CMK (cell line): ENCODE measurements at regions not wholly inside any gene's neighbourhood (a gene's known extent, or its start where the extent isn't known, plus 50 kb on each side); places are given as distances from the start of the nearest gene placed in this dataset.

Source experiments
- DNase-seq: peaks from one replicate; pipeline ENCODE4 v3.0.0-alpha.2; 2010; ENCODE audit warnings: low read depth

DNA sequence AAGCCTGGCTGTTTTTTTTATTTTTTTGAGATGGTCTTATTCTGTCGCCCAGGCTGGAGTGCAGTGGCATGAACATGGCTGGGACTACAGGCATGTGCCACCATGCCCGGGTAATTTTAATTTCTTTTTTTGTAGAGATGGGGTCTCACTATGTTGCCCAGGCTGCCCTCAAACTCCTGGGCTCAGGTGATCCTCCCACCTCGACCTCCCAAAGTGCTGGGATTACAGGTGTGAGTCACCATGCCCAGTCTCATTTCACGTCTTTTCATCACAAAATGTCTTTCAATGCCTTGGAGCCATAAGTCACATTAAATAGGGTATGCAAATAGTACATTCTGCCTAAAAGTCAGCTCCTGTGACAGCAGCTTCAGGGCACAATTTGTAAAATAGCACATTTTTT lies 52.8 kb downstream of the SOX2 start:
- DNase-seq = no peak

DNA sequence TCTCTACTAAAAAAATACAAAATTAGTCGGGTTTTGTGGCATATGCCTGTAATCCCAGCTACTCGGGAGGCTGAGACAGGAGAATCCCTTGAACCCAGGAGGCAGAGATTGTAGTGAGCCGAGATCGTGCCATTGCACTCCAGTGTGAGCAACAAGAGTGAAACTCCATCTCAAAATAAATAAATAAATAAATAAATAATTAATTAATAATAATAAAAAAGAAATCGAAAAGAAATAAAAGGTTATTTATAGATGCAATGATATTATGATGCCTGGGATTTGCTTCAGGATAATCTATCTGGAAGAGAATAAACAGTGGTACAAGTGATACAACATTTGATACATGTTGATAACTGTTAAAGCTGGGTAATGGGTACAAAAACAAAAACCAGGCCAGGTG lies 58.6 kb downstream of the SOX2 start:
- no peak for DNase-seq

DNA sequence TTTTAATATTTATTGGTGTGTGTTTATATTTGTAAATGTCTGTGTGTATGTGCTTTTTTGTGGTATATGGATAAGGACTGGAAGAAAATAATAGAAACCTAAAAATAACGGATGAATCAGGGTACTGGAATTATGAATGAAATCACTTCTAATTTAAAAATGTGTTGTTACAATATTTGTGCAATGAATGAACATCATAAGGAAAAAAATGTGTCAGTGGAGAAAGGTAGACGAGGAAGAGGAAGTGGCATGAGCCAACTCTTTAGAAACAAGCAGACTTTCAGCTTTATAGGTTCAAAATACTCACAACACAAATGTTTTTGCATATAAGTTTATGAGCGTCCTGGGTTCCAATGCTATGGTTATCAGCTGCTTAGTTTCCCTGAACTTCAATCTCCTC lies 59.4 kb downstream of the SOX2 start:
- DNase-seq = no peak

DNA sequence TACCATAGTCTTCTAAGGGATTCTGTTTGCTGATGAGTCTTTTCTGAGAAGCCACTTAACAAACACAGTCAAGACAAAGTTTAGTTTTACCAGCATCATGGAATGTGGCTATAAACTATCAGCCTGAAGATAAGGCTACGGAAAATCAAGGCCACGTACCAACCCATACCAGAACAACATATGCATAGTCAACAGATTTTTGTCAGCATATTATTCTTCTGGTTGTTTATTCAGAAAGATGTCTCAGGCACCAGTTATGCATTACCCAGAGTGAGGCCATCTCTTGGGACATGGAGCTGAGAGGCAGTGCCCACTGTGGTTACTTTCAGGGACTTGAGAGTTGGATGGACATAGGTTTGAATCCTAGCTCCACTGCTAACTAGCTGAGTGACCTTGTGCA lies 60.4 kb downstream of the SOX2 start:
- DNase-seq = no peak

DNA sequence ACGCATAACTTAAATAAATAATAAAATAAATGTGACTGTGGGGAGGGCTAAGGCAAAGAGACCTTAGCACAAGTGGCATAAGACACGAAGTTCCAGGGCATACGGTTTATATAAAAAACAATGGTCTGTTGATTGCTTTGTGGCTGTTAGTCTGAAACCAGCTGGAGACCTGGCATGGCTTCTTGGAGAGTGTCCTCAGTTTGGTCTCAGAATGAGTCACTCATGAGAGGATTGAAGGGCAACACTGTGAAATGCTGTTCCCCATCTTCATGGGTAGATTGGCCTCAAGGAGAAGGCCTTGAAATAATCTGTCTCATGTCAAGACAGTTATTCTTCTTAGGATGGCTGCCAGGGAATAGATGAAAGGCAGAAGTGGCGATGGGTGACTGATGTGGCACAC lies 62.2 kb downstream of the SOX2 start:
- no peak for DNase-seq

DNA sequence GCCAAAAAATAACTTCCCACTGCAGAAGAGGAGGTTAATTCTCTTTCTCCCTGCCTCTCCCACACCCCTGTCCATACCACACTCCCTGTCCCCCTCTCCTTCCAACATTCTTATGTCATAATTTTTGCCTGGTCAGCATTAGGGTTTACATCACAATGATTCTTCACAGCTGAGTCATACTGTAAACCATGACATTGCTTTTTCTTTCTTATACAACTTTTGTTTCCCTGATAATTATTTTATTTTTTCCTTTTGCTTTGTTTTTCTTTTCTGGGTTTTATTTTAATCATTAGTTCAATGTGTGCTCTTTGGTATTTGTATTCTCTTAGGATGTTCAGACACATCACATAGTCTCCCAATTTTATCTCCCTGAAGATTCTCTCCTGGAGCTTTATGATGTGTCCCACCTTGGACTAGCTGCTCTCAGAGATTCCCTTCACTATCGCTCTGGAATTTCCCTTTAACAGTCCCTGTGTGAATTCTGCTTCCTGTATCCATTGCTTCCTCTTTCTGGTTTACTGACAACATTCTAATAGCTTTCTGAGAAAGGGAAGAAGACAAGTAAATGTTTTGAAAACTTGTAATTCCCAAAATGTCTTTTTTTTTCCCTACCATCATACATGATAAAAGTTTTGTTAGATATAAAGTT lies 70.7 kb downstream of the SOX2 start:
- DNase-seq = no peak

DNA sequence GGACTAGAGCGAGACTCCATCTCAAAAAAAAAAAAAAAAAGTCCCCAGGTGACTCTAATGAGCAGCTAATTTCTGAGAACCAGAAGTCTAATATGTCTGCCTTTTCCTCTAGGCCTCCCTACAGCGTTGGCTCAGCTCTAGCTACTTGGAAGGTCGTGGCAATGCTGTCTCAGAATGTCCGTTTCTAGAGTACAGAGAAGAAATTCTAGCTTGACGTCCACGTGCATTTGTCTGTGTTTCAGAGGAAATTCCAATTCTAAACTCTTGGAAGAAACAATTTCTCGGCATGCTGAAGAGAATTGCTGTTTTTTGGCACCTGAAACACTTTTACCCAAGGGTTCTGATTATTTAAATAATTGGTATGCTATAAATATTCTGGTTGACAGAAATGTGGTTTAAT lies 78.8 kb downstream of the SOX2 start:
- DNase-seq = no peak

DNA sequence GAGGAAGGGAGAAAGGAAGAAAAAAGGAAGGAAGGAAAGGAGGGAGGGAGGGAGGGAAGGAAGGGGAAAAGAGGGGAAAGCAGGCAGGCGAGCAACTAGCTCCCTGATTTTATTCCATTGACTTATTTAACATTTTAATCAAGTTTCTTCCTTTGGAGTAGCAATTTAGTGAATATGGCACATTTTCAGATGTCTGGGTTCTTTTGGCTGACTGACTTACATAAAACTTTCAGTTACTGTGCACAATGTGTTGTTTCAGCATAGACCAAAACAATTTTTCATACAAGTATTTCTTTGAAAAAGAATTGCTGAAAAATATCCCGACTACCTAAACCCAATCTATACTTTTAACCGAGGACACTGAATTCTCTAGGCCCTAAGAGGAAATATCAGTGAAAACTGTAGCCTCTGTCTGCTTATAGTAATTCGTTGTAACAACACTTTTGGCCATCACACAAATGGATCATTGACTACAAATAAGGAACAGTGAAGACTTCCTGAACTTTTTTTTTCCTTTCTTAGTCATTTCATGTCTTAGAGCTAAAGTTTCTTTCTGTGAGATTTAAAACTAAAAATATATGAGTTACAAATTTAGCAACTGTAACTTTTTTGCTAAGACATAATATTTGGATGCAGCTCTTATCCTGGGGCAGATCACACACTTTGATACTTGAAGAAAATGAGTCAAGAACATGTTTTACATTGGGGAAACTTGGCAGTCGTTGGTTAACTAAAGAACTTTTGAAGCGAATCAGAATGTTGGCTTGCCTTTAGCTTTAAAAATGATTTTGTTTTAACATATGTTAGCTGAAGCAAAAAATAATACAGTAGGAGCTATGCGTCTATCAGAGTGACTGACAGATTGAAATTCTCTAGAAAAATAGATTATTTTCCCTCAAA lies 79.6 kb downstream of the SOX2 start:
- DNase-seq = no peak

DNA sequence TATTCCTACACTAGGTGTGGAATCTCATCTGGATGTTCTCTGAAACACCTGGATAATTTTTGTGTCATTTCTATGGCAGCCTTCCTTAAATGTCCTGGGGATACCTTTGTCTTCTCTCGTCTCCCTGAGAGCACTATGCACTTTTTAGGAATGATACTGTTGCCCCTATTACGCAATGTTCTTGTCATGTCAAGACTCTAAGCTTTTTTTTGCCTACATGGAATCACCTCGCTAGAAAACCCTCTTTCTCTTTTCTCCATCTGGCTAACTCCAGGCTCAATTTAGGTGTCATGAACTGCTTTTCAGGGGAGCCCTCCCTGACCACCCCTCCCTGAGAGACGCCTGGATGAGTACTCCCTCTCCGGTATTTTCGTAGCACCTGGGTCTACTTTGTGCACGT lies 81.3 kb downstream of the SOX2 start:
- no peak for DNase-seq

DNA sequence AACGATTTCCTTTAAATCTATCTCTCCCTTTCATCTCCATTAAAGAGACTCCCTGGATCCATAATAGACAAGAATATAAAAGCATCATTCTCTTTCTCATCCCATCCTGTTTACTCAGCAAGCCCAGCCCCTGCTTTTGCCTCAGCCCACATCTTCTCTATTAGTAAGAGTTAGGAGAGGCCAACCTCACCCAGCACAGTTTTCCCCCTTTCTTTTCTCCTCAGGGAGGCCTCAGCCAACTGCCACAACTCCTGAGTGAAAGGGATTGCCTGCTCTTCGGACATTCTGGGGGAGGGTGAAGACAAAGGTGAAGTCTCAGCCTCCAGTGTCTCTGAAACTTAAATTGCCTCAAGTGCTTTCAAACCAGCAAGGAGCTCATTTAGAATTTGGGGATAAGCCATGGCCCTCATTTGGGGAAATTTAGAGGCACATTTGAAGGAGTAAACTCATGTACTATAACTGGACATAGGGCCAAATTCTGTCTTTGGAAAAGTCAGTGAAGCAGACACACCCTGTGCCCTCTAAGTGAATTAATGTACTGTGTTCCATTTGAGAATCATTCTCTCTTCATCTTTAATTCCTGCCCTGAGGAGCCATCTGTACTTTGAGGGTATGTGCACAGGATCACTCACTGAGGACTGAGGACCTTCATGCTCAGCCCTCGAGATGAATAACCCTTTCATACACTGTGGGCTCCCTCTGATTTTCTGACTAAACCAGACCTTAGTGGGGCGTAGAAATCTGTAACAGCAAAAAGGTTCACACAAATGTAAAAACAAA lies 82.5 kb downstream of the SOX2 start:
- DNase-seq = no peak

DNA sequence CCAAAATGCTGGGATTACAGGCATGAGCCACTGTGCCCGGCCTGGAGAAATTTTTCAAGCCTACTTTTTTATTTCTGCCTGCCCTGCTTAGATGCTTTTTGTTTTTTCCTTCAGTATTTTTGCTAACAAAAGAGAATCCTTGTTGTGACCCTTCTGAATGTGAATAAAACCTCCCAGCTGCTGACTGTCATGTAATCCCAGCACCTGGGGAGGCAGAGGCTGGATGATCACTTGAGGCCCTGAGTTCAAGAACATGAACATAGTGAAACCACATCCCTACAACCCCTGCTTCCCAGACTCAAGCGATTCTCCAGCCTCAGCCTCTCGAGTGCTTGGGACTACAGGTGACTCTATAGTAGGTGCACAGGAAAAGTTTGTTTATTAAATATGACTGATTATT lies 84.9 kb downstream of the SOX2 start:
- DNase-seq = no peak

DNA sequence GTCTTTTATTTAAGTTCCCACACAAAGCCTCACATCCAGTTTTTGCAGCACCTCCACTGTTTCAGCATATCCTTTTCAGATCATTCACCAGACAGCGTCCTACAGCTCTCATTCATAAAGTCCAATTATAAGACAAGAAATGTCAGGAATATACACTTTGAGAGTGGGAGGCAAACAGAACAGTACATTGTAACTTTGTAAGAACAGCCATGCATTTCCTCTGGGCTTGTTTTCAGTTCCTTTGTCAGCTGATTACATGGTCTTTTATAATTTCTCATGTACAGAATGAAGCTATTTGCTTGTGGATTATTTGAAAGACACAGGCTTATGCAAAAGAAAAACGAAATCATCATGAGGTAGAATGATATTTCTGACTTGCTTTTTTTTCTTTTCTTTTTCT lies 85.7 kb downstream of the SOX2 start:
- DNase-seq = no peak

DNA sequence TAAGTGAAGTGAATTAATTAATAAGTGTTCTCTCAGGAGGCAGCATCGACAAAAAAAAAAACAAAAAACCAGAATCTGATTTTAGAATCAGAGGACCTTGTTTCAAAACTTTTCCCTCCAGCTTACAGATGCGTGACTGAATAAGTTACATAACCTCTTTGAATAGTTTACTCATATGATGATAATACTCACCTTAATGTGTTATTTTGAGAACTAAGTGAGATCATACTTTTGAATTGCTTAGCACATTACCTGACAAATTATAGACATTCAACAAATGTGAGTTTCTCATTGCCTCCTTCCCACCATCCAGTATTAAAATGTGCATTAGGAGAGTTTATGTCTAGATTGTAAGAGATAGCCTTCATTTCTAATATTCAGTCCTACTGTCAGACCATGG lies 94.0 kb downstream of the SOX2 start:
- DNase-seq = no peak

DNA sequence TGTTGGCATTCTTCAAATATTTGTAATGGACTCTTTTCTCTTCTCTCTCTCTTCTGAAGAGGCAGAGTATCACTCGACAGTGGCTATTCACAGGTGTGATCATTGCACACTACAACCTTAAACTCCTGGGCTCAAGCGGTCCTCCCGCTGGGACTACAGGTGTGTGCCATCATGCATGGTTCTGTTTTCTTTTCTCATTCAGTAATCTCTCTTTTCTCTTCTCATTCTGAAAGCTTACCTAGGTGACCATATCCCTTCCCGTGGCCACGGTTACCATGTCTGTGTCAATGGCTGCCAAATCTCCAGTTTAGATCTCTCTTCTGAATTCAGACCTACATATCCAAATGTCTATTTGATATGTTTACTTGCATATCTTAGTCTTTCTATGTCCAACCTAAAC lies 96.3 kb downstream of the SOX2 start:
- DNase-seq = no peak

DNA sequence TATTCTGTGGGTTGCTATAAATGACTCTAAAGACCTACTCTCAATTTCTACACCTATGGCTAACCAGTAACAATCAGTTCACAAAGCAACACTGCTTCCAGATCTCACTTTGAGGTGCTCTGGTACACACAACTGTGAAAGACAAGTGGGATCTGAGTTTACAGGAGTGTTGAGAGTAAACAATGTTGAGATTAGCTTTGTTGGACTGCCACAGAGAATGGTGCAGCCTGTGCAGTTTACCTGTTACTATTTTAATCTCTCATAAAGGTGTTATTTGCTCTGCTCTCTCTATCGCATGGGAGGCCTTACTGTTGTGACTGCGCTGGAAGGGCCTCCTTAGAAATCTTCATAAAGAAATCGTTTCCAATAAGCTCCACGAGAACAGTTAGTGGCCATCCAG lies 112.0 kb downstream of the SOX2 start:
- DNase-seq = no peak

DNA sequence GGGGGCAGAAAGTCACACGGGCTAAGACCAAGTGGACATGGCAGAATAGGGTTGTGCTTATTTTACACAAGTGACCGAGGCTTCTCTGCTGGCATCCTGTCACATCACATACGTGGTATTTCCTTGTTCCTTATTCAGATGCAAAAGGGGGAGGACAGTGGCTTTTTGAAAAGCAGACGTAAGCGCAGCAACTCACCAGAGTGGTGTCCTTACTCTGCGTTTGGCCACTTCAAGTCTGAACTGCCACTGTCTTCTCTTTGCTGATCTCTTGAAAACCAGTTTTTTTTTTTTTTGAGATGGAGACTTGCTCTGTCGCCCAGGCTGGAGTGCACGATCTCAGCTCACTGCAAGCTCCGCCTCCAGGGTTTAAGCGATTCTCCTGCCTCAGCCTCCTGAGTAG lies 113.2 kb downstream of the SOX2 start:
- no peak for DNase-seq

DNA sequence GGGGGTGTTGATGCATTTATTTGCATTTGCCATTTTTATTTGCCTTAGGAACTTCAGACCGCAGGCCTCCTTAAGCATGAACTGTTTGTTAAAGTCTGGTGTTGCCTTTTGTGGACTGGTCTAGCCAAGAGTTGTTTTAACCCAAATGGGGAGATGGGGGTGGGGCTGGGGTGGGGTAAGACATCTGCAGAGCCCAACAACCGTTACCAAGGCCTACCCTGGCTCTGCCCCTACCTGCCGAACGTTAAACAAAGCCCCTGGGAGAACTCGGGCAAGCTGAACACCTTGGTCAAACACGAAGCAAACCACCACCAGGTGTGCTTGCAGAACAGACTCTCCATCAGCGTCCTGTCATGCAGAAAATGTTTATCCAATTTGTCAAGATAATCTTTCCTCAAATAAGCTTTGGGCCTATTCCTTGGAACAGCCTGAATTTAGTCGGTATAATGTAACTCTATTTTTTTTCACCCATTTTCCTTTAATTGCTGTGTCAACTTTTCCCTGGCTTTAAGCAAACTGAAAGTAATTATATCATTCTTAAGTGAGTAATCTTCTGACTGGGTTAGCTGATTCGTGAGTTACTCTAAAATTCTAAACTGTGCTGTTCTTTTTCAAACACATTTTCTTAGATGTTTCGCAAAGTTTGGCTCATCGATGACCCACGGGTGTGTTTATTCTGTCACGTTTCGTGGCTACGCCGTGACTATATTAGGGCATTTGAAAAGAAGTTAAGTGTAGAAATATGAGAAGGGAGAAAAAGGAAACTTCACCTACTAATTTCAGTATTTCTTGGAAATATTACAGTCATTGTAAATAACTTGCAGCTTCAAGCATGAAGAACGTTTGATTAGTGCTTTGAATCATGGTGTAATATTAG lies 127.6 kb downstream of the SOX2 start:
- DNase-seq = no peak

DNA sequence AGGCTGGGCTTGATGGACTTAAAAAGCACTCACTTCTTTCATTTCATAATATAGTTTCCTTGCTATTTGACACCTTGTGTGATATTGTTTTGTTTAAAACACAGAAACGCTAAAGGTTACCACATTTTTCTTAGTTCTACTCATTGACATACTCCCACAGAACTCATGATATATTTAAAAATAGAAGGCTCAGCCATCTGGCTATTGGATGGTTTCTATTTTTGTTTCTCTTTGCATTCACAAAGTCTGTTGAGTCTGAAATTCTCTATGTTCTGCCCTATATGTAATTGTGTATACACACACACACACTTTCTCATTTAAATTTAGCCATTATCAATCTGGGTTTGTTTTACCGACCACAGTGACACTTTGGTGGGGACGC lies 128.2 kb downstream of the SOX2 start:
- DNase-seq = no peak

DNA sequence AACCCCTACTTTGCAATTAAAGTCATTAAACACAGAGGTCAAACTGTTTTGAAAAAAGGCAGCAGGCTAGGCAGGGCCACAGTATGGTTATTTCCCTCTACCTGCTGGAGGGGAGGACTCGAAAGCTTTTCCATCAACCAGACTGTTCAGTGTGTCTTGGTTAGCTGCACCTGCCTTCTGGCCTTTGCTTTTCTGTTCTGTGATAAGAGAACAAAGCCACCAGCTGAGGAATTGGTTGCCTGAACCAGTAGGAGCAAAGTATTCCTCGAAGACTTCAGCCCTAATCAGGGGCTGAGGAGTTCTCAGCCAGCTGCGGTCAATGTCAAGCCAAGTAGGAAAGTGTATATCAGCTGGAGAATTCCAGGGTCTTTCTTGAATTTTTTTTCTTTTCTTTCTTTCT lies 132.5 kb downstream of the SOX2 start:
- no peak for DNase-seq

DNA sequence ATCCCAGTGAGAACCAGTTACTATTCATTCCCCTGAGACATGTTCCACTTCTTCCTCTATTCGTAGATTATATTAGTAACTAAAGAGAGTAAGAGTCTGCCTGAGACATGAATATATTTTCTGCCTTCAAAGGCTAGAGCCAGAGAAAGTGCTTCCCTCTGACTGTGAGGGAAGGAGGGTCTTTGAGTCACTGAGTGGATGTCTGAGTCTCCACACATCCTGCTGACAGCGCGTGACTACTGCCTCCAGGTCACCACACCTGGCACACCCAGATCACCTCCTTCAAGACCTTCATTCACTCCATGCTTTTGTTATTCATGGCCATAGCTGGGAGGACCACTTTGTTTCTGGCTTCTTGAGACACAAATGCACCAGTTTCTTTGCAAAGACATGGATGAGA lies 135.6 kb downstream of the SOX2 start:
- DNase-seq = no peak

DNA sequence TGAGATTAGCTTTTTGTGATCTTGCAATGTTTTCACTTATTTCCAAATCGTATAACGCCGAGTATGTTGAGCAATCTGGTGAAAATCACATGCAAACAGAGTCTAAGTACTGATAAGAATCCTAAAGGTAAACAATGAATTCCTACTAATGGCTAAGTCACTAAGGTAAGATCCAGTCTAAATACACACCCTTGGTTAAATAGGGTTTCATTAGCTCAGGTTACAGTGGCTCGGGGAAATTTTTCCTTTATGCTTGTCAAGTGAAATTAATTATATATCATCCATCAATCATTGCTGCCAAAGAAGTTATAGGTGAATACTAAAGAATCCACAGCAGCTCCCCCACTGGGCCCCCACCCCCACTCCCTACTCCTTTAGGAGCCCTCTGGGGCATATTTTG lies 139.3 kb downstream of the SOX2 start:
- no peak for DNase-seq

DNA sequence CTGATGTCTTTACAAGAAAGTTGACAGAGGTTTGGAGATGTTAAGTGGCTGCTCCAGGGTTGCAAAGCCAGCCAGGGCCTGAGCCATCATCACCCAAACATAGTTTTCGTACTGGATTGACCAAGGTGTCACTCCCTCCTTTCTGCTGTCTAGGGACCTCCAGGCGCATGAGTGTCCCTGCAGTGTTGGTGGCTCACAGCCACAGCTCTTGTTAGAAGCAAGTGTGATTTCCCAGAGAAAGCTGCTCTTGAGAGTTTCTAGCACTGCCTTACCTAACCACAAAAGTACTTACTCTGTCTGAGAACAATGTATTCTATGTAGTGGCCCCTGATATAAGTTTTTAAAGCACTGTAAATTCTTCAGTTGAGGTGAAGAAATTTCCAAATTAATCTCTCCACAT lies 144.1 kb downstream of the SOX2 start:
- no peak for DNase-seq
